ENCODE measurements at regions not wholly inside any gene's neighbourhood (a gene's known extent, or its start where the extent isn't known, plus 50 kb on each side); places are given as distances from the start of the nearest gene placed in this dataset.

- no peak for TF ChIP-seq HMGXB4 (CRISPR knock-in tag; IDR thresholded peaks at IDR 0.05; ENCODE audit: borderline replicate concordance)
- TF ChIP-seq HOXB5 (CRISPR knock-in tag; IDR thresholded peaks at IDR 0.05) = no peak
Observed at GRCh38 chr4:77538574-77539157, 67.0 kb upstream of the CXCL13 start (continued).
